ENCODE measurements at regions not wholly inside any gene's neighbourhood (a gene's known extent, or its start where the extent isn't known, plus 50 kb on each side); places are given as distances from the start of the nearest gene placed in this dataset.

DNA sequence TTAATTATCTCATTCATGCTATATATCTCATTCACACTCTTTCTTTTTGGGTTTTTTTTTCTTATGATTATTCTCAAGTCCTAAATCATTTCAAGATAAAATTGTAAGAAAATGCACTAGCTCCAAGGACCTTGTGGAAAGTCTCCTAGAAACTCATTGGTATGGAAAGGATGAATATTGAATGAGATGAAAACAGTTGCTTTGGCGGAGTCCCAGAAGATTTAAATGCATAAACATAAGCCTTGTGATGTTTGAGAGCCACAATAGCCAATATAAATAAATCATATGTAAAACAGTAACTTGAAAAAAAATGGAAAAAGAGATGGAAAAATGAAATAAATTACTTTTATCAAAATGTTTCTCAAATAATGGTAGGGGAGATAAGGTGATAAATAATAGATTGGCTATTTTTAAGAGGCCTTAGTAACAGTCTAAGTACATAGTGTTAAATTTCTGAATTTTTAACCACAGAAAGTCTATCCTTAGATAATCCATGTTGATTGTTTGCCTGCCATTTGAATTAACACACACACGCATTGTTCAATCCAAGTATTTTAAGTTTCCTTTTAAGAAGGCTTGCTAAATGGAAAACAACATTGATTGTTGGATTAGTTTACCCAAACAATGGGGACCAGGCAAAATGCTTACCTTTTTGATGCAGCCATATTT is 81.1 kb upstream of the CD2AP start:
- Histone ChIP-seq H3K4me2 (ENCODE audit: low read depth, low read length) (no peak overlapping the region), H4K20me1 (ENCODE audit: insufficient read depth, low read length) (no peaks in the 10 kb centered on the region), H2AFZ (ENCODE audit: low read length) (no peak overlapping the region), H3K36me3 (replicated peaks in 1 of 2; ENCODE audit: control insufficient read depth in 1 of 2, insufficient read depth in 2 of 2, low read length in 2 of 2) (no peaks in the 10 kb centered on the region), H3K4me1 (ENCODE audit: insufficient read depth, low read length) (no peaks in the 10 kb centered on the region), H3K9me3 (ENCODE audit: low read length) (no peaks in the 10 kb centered on the region), H3K4me3 (replicated peaks in 1 of 3; ENCODE audit: insufficient read depth in 1 of 3, low read depth in 2 of 3, low read length in 3 of 3) (no peak overlapping the region), H3K27me3 (ENCODE audit: control insufficient read depth in 1 of 2, insufficient read depth in 2 of 2, low read length in 2 of 2) (0 out of 5 replicates have a peak, but pooled peaks cover 0 to 7% of the 10 kb centered on the region in 2 experiments), H3K27ac (ENCODE audit: extremely low read length, insufficient read depth, low read length) (no peak overlapping the region), H3K79me2 (ENCODE audit: insufficient read depth, low read length) (no peaks in the 10 kb centered on the region), H3K9ac (ENCODE audit: insufficient read depth, low read depth, low read length) (no peak overlapping the region)
- in situ Hi-C loops (cut with HindIII; ENCODE audit: extremely low pct_ligation_motif_present, low pct_unique_long_range_greater_than_20kb): no loop called here
- BruUV-seq (replicated peaks): no TSS peak
- FAIRE-seq (no peak), DNase-seq (ENCODE audit: low spot score) (no peak), ATAC-seq (no peak)
- ChIA-PET POLR2A (no interaction called here), CTCF (ENCODE audit: low intra/inter-chr PET ratio, low total read pairs) (no interaction called here)
- intact Hi-C loops (cut with micrococcal nuclease; ENCODE audit: unreplicated experiment): no loop called here
- TF ChIP-seq ZFAT (CRISPR knock-in tag; conservative IDR thresholded peaks at IDR 0.05) (no peak), ARNTL (CRISPR knock-in tag; IDR thresholded peaks at IDR 0.05) (no peak), ZBTB33 (CRISPR knock-in tag; IDR thresholded peaks at IDR 0.05) (no peak), SIN3B (IDR thresholded peaks at IDR 0.05; ENCODE audit: low read length) (no peak), AHDC1 (CRISPR knock-in tag; IDR thresholded peaks at IDR 0.05; ENCODE audit: borderline replicate concordance) (no peak), GATA4 (IDR thresholded peaks at IDR 0.05; ENCODE audit: borderline replicate concordance, low read depth) (no peak), POLR2A (IDR thresholded peaks at IDR 0.05; ENCODE audit: insufficient read depth in 1 of 2, low read depth in 2 of 2, low read length in 2 of 2) (no peak)
- TF ChIP-seq, protein P1, sequence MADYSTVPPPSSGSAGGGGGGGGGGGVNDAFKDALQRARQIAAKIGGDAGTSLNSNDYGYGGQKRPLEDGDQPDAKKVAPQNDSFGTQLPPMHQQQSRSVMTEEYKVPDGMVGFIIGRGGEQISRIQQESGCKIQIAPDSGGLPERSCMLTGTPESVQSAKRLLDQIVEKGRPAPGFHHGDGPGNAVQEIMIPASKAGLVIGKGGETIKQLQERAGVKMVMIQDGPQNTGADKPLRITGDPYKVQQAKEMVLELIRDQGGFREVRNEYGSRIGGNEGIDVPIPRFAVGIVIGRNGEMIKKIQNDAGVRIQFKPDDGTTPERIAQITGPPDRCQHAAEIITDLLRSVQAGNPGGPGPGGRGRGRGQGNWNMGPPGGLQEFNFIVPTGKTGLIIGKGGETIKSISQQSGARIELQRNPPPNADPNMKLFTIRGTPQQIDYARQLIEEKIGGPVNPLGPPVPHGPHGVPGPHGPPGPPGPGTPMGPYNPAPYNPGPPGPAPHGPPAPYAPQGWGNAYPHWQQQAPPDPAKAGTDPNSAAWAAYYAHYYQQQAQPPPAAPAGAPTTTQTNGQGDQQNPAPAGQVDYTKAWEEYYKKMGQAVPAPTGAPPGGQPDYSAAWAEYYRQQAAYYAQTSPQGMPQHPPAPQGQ (CRISPR knock-in tag; IDR thresholded peaks at IDR 0.05; ENCODE audit: borderline replicate concordance): no peak
- TF ChIP-seq, protein P2, sequence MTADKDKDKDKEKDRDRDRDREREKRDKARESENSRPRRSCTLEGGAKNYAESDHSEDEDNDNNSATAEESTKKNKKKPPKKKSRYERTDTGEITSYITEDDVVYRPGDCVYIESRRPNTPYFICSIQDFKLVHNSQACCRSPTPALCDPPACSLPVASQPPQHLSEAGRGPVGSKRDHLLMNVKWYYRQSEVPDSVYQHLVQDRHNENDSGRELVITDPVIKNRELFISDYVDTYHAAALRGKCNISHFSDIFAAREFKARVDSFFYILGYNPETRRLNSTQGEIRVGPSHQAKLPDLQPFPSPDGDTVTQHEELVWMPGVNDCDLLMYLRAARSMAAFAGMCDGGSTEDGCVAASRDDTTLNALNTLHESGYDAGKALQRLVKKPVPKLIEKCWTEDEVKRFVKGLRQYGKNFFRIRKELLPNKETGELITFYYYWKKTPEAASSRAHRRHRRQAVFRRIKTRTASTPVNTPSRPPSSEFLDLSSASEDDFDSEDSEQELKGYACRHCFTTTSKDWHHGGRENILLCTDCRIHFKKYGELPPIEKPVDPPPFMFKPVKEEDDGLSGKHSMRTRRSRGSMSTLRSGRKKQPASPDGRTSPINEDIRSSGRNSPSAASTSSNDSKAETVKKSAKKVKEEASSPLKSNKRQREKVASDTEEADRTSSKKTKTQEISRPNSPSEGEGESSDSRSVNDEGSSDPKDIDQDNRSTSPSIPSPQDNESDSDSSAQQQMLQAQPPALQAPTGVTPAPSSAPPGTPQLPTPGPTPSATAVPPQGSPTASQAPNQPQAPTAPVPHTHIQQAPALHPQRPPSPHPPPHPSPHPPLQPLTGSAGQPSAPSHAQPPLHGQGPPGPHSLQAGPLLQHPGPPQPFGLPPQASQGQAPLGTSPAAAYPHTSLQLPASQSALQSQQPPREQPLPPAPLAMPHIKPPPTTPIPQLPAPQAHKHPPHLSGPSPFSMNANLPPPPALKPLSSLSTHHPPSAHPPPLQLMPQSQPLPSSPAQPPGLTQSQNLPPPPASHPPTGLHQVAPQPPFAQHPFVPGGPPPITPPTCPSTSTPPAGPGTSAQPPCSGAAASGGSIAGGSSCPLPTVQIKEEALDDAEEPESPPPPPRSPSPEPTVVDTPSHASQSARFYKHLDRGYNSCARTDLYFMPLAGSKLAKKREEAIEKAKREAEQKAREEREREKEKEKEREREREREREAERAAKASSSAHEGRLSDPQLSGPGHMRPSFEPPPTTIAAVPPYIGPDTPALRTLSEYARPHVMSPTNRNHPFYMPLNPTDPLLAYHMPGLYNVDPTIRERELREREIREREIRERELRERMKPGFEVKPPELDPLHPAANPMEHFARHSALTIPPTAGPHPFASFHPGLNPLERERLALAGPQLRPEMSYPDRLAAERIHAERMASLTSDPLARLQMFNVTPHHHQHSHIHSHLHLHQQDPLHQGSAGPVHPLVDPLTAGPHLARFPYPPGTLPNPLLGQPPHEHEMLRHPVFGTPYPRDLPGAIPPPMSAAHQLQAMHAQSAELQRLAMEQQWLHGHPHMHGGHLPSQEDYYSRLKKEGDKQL (CRISPR knock-in tag; IDR thresholded peaks at IDR 0.05; ENCODE audit: low read depth): no peak
- WGBS (ENCODE audit: low lambda C conversion rate): 31% methylated on average over 2 of the region's 2 CpGs

Measured in HepG2 (cell line).